ENCODE measurements at regions not wholly inside any gene's neighbourhood (a gene's known extent, or its start where the extent isn't known, plus 50 kb on each side); places are given as distances from the start of the nearest gene placed in this dataset.

DNA sequence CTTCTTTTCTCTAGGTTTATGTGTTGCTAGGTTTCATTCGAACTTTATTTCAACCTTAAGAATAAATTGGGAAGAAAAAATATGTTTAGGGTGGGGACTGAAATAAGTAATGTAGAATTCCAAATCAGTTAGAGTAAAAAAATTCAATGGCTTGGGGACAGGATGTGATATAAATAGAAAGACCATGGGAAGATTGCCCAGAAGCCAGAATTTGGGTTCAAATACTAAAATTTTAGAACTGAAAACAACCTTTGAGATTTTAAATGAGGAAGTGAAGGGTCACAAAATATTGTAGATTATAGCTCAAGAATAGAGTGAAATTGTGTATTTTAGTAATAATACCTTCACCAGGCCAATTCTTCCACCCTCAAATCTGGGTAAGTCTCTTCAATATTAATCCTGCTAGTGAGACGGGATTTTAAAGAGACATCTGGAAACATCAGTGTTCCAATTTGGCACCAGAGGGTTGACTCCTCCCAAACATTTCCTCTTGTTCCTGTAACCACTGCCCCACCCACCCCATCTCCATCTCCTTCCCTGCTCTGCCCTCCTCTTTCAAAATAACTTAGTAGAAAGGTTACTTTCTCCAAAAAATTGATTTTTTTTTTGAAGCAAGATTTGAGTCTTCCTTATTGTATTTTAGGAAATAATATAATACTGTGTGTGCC is 51.3 kb upstream of the FAM3C start:
- DNase-seq: peak; percentile 33

DNA sequence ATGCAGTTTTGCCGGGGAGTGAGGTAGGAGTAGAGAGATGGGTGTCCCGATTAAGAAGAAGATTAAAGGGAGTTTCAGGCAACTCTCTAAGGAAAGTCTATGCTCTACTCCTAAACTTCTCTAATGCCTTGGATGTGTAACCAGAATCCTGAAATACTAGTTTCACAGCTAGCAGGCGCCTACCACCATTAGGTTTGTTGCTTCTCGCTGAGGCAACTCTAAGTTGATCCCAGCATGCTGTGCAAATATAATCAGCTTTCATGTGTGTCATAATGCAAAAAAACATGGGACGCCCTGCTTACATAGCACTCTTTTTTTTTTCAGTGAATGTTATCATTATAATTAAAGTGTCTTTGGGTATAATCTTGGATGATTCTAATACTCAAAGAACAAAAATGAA is 50.4 kb upstream of the FAM3C start:
- DNase-seq: no peak

Measured in fibroblast of skin of back (primary cell).